Stimulated activated CD8-positive, alpha-beta memory T cell treated with anti-CD3 and anti-CD28 coated beads, Interleukin-12 subunit alpha, Interleukin-12 subunit beta, amount 100 ng/mL, for 4 hours (primary cell): ENCODE measurements at regions not wholly inside any gene's neighbourhood (a gene's known extent, or its start where the extent isn't known, plus 50 kb on each side); places are given as distances from the start of the nearest gene placed in this dataset.

ENCODE experiments used
- DNase-seq: peaks from one replicate; pipeline ENCODE4 v3.0.0-alpha.2; 2020; ENCODE audit warnings: low read depth

DNA sequence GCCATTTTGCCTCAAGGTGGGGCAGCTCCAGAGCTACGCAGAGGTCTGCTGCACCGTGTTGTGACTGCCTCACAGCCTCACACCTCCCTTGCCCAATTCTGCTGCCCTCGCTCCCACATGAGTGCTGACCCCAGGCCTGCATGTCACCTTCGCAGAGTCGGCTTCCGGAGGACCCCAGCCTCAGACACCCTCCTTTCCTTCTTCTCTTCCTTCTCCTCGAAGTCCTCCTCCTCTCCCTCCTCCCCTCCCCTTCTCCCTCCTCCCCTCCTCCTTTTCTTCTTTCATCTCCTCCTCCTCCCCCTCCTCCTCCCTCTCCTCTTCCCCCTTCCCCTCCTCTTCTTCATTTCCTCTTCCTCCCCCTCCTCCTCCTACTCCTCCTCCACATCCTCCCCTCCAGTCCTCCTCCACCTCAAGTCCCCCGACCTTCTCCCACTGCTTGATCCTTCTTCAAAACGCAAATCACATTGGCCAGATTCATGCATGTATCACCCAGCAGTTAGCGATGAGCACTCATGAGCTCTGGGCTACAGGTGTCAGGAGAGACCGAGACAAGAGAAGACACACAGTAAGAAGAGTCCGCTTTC, 243.8 kb downstream of the RBFOX3 start:
- no peak for DNase-seq

DNA sequence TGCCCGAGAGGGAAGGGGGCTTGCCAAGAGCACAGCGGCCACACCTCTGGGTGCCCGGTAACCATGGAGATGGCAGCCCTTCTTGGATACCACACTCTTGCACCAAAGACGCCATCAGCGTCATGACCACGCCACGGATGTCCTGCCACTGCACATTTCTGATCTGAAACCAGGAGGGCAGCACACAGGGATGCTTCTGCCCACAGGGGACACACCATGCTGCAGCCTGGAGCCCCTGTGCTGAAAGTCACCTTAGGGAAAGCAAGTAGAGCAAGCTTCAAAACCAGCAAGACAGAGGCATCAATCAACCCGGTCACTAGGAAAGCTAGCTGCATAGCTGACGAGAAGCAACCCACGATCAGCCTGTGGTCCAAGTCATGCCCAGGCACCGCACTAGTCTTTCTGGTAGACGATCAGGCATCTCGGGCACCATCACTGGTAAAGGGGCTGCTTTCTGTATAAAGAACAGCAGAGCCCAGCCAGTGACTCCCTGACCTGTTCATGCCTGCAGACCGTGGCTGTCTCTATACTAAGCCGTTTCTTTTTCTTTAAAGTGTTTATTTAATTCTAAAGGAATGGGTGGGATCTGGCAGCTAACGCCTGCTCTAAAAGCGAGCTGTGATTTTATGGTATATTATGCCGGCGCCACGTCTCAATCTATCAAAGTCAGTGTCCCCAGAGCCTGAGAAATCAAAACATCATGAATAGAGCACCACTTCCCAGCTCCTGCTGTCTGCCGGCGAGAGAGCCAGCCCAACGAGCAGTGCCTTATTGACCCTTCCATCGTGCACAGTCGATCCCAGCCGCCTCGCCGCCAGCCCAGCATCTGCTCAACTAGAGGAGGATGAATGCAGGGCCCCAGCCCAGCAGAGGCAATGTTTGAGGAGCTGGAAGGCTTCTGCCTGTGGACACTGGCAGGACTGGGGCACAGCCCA, 244.7 kb downstream of the RBFOX3 start:
- DNase-seq = no peak

DNA sequence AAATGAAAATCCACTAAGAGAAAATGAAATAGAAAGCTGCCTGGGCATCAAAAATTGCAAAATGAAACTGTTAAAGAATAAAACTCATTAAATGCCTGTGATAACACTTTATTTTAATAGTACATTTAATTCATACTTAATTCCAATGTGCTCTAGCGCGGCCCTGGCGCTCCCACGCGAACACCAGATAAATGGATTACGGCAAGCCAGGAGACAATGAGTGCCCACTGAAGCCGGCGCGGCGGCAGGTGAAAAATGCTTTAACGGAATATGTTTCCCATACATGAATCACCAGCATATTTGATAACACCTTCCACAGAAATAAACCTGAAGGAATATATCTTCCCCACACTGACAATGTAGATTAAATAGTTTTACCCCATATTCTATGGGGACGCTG, 245.5 kb downstream of the RBFOX3 start:
- no peak for DNase-seq

DNA sequence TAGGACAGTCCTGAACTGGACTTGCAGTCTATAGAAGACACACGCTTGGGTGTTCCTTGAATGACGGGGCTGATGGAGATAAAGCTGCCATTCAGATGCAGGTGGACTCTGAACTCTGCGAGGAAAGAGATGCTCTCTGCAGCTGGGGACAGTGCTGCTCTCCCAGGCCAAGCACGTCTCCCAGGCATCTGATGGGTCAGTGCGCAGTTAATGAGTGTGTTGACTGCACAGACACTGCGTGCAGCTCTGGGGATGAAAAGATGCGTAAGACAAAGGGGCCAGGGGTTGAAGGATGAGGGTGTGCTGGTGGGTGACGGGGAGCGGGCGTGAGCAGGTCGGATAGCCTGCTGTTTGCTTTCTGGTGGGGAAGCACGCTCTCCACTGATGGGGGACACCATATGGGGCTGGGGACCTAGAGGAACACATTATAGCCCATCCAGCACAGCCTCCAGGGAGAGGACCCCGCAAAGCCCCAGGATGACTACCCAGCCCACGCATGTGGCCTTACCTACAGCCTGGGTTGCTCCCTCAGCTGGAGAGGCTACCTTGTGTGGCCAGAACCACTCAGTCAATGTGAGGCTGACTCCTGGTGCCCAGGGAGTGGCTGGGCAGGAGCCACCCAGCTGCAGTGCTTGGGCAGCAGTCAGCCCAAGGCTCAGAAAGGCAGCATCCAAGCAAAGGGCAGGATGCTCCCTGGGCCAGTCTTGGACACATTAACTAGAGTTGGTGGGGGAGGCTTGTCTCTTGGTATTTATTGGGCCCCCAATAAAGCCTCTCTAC, 246.3 kb downstream of the RBFOX3 start:
- DNase-seq = no peak

DNA sequence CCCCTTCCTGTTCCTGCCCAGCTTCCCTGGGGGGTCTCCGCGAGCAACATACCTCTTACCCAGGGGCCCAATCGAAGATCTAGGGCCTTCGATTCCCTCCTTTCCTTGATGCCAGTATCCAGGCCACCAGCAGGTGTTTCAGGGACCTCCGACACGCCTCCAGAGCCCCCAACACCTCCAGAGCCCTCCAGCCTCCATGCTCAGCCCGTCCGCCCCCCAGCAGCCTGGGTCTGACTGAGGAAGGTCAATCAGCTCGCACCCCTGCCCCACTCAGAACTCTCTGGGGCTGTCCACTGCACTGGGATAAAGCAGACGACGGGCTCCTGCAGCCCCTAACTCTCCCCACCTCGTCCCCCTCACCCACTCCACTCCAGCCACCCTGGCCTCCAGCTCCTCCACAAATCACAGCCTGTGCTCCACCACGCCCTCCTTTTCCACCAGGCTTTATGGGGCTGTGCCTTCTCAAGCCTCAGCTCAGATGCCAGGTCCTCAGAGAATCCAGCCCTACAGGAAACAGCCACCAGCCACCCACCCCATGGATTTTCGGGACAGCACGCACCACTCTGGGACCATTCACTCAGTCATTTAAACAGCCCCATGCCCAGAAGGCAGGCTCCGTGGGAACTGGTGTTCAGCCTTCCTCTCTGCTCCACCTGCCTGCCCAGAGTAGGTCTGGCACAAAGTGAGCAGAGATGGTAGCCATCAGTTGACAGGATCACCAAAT, 247.1 kb downstream of the RBFOX3 start:
- DNase-seq = no peak

DNA sequence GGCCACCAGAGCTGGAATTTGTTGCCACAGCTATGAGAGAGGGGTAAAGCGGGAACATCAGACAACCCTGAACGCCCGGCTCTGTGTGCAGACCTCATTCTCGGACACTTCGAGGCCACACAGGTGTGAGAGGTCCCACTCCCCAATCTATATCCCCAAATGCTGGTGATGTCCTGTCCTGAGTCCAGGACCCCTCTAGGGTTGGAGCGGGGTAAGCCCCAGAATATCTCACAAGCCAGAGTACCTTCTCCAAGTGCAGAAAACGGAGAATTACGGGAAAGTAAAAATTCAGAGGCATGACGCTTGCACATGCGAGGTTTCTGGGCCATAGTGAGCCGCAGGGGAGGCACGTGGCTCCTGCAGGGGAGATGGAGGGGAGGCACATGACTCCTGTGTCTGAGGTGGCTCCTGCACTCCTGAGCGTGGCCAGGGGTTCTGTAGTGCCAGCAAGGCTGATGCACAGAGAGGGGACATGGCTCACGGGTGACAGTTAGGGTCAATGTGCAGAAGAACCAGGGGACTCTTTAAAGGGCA, 248.0 kb downstream of the RBFOX3 start:
- DNase-seq = no peak

DNA sequence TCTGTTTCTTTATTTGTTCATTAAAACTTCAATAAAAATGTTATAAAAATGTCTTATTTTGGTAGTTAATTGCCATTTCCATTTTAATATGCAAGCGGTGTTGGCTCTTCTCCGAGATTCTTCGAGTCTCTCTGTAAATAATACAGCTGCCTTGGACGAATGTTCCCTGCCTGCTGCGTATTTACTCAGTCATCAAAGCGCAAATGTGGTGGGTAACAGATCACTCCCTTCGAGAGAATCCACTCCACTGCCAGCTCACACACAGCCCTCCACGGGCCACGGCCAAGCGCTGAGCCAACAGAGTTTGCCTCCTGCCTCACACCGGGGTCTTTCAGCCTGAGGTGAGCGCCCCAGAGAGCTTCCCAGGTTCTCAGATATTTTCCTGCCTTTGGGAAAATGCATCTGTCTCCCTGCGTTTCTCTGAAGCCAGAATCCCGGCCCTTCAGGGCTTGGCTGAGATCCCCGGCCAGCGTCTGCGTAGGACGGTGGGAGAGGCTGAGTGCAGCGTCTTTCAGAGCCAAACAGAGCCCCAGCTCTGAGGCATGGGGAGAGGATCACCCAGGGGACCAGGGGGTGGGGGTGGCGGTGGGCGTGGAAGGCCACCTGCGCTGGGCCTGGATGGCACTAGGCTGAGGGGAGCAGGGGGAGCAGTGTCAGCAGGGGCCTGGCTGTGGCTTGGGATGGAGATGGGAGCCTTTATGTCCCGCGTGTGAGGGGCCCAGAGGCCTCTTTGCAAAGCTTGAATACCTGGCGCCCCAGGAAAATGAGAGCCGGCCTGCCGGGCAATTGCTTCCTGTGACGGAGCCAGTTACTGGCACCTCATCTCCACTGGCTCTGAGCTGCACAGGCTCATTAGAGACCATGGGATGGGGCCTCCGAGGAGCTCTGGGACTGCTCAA, 248.7 kb downstream of the RBFOX3 start:
- no peak for DNase-seq

DNA sequence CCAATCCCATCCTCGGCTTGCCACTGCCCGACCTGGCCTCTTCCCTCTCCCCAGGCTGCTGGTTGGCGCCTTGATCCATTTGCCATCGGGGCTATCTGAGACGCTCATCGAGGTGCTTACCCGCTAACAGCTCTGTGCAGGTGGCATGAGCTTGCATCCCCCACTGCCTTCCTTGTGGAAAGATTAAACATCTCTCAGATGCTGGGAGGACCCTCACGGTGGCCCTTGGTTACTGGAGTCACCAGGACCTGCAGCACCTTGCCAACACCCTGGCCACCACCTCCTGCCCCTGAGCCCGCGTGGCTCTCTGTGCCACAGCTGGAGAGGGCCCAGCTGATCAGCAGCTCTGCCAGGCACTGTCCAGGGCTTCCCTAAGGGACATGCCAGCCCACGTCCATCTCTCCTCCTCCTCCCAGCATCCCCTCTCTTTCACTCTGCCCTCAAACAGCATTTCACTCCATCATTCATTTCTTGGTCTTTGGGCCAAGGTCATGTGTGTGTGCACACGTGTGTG, 249.6 kb downstream of the RBFOX3 start:
- DNase-seq = no peak

DNA sequence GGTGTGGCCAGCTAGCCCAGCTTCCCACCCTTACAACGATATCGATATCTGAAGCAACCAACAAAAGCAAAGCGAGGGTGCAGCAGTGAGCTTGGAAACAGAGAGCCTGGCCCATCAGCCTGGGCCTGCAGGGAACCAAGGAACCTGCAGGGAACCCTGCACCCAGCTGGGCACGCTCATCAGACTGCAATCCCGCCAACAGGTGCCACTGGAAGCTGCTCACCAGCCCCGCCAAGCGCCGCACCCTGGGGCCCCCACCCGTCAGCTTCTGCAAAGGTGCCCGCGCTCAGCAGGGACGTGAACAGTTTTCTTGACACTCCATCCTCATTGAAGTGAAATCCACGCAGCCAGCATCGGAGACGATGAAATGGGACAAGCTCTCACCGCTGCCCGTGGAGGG, 250.7 kb downstream of the RBFOX3 start:
- no peak for DNase-seq

DNA sequence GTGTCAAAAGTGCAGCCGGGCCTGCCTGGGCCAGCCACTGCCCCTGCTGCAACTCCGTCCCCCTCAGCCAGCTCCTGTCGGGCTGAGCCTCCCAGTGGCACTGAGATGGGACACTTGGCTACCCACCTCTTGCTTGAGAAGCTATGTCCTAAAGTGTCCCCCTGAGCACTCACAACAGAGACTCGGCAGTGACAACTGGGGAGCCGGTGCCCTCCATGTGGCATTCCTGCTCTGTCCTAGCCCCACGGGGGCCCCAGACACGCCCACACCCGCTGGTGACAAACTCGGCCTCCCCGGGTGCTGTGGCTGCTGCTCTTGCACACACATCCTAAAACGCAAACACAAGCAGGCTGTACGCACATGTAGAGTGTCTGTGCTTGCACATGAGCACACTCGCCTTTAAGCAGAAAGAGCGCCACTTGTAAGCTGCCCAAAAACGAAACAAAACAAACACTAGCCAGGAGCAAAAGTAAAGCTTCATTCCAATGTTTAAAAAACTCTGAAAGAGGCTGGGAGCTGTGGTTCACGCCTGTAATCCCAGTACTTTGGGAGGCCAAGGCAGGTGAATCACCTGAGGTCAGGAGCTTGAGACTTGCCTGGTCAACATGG, 253.9 kb downstream of the RBFOX3 start:
- DNase-seq = no peak

DNA sequence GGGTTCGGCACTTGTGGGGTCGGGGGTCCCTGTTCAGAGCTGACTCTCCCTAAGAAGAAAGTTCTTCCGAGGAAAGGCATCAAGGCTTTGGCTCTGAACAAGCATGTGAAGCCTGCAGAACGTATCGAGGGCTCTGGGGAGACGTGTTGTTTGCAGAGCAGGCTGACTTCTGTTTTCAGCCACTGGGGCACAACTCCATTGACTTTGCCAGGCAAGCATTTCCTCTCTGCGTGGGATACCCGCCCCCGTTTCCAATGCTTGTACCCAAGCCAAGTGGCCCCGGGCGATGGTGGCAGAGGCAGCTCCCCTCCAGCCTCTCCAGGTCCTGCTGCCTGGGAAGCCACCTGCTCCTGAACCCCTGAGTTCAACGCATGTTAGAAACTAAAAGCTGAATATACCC, 255.7 kb downstream of the RBFOX3 start:
- no peak for DNase-seq

DNA sequence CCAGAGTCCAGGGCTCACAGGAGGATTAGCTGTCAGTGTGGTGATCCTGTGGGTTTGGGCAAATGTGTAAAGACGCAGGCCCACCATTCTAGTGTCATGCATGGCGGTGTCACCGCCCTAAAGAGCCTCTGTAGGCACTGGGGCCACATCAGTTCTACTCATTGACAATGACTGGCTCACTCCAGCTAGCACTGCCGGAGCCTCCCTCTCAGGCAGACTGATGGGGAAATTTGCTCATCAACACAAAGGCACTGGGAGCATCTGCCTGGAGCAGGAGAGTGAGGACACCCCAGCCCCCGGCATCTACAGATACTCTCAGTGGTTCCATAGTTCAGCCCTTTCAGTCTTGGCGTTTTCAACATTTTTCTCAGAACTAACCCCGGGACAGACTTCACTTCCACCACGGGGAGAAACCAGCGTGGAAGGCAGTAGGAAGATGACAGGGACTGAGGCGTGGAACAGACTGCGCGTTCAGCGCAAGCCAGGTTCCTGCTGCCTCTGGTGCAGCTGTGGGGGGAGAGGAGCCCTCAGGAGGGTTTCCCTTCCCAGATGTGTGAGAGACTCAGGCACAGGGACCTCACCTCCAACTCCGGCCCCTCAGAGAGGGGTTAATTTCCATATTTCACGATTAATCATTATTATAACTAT, 256.6 kb downstream of the RBFOX3 start:
- DNase-seq = no peak

DNA sequence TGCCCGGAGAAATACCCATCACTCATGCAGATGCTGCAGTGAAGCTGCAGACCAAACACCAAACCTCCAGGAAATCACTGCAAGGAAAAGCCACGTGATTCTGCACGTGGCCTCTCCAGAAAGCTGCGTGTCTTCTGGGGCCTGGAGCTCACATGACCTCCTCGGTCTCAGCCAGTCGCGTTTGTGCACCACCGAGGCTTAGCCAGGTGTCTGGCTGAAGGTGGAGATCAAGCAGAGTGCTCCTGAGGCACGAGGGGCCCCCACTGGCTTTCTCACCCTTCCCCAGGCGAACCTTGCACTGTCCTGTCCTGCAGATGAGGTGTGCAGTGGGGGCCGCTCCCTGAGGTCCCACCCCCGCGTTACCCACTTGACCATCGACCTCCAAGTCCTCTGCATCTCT, 257.3 kb downstream of the RBFOX3 start:
- no peak for DNase-seq

DNA sequence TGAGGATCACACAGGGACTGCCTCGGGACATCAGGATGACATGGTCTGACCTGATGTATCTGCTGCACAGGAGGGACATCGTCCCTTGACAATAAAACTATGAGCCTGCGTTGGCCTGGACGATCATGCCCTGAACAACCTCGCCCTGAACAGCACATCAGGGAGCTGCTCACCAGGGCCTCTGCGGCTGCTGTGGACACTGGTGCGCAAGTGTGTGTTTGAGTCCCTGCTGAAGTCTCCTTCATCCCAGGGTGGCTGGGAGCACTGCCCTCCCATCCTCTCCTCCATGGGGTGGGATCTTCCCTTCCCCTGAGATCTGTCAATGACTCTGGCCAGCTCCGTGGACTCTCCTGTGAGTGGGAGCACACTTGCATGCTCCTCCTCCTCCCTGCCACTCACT, 257.8 kb downstream of the RBFOX3 start:
- DNase-seq = no peak

DNA sequence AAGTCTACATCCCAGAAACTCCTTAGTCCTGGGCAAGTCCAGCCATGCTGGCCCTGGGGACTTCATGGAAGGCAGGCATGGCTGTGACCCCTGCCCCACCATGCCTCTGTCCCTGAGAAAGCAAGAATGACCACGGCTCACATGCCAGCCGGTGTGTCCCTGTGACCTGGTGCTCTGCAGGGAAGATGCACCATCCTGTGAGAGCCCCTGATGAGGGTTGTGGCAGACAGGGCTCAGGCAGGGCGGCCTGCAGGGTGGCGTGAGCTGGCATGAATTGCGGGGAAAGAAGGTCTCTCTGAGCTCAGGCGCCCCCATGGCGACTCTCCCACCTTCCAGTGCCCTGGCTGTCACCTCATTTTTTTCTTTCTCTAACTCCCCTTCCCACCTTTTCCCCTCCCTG, 260.3 kb downstream of the RBFOX3 start:
- no peak for DNase-seq

DNA sequence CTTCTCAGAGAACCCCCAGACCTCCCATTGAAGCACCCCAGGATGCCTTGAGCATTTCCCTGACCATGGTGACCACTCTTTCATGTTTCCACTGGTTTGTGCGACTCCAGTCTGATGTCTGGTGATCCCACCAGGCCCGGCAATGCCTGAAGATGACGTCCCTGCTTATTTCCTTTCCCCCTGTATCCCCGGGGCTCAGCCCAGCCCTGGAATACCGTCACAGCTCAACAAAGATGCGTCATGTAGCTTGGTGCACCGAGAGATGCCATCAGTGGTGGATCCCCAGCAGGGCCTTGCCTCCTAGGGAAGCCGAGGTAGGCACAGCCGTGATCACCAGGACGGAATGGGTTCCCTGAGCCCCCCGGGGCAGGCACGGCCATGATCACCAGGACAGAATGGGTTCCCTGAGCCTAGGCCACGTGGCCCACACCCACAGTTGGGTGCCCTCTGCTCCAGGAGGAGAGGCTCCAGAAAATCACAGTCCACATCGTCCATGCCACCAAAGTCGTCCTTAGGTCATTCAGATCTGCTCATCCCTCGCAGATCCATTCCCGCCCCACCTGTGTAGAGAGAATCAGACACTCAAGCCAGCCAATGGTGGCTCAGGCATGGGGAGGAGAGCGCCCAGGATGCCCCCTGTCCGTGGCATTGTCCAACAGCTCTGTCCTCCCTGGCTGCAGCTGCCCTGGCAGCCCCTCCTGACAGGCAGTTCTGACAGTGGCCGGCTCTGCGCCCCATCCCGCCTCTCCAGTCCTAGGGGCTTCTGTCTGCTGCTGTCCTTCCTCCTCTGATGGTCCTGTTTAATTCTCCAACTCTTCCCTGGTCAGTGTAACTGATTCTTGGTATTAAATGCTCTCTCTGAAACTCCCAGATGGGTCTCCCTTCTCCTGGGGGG, 261.1 kb downstream of the RBFOX3 start:
- no peak for DNase-seq

DNA sequence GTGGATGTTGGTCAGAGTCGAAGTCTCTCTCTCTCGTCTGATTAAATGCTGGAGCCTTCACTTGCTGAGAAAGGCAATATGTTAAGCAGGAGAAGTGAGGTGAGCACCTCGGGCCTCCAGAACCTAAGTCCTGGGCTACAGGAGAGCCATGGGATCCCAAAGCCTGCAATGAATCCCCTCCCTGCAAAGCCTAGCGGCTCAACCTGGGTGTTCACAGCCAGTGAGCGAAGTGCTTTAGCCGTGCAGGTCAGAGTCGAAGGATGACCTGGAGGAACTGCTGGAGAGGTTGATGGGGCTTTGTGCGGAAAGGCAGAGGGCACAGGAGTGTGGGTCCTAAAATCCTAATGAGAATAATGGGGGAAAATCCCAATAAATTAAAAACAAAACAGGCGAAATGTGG, 267.8 kb downstream of the ENGASE start:
- DNase-seq = no peak

DNA sequence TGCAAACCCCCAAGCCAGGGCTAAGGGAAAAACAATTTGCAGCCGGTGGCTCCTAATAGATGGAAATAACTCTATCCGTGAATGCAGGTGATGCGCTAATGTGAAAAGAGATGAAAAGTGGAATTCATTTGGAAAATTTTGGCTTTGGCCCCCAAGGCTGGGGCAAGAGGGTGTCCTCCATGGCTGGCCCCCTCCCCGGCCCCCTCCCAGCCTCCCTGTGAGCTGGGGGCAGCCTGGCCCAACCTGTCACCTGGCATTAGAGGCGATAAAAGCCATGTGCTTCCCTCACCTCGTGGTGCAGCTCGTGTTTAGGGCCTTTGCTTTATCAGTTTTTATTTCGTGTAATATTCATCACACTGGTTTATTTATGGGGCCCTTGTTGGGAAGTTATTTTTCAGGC, 267.2 kb downstream of the ENGASE start:
- DNase-seq = no peak
